BLaER1 (cell line): ENCODE measurements at regions not wholly inside any gene's neighbourhood (a gene's known extent, or its start where the extent isn't known, plus 50 kb on each side); places are given as distances from the start of the nearest gene placed in this dataset.
A peak's percentile ranks its signal among the peaks of the same experiment; 100 is the strongest.
"Not testable (repeated sequence)": the region's sequence is repeated elsewhere in the genome, so short reads cannot be mapped to it uniquely, and the experiment has no call there.

Experiments used
- H3K27ac ChIP-seq: shearing (Covaris generic); formaldehyde crosslinking; 2 replicates; pipeline ENCODE4 v1.8.1; 2022
- H3K27me3 ChIP-seq: shearing (Covaris generic); formaldehyde crosslinking; 2 replicates; pipeline ENCODE4 v1.8.1; 2022
- H3K36me3 ChIP-seq: shearing (Covaris generic); formaldehyde crosslinking; 2 replicates; pipeline ENCODE4 v1.8.1; 2022
- H3K4me1 ChIP-seq: shearing (Covaris generic); formaldehyde crosslinking; 2 replicates; pipeline ENCODE4 v1.8.1; 2022
- H3K4me2 ChIP-seq: shearing (Covaris generic); formaldehyde crosslinking; 2 replicates; pipeline ENCODE4 v1.8.1; 2022
- H3K4me3 ChIP-seq: shearing (Covaris generic); formaldehyde crosslinking; 2 replicates; pipeline ENCODE4 v1.8.1; 2022
- H3K9ac ChIP-seq: shearing (Covaris generic); formaldehyde crosslinking; 2 replicates; pipeline ENCODE4 v1.8.1; 2022
- H3K9me3 ChIP-seq: shearing (Covaris generic); formaldehyde crosslinking; 2 replicates; pipeline ENCODE4 v1.8.1; 2022
- H4K20me1 ChIP-seq: shearing (Covaris generic); formaldehyde crosslinking; 2 replicates; pipeline ENCODE4 v1.8.1; 2022
- Cebpa-rat ChIP-seq: shearing (Covaris generic); IDR thresholded peaks from 2 replicates; pipeline ENCODE4 v1.8.1; 2022

DNA sequence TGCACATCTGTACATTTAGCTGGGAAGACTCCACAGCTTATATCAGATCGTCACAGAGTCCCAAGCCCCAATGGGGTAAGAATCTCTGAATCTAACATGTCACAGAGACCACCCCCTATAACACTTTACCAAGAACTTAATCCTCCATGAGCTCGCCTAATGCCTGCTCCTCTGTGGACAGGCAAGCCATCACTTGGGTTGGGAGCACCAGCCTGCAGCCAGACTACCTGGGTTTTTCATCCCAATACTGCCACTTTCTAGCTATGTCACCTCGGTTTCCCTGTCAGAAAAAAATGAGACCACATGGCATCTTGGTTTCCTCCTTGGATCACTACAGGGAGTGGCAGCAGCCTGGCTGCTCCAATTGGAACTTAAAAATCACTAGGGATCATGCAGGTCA, 277.9 kb upstream of the TLE3 start:
- H3K9ac ChIP-seq, result no peak overlapping the region
- no peak overlapping the region for H3K27ac ChIP-seq
- TF ChIP-seq Cebpa-rat, result no peak
- H3K27me3 ChIP-seq, result peaks cover 5% of the 10 kb centered on the region; the same call in 1 of the 2 replicates
- no peaks in the 10 kb centered on the region for H3K9me3 ChIP-seq
- peaks cover 13% of the 10 kb centered on the region for H3K4me1 ChIP-seq
- H3K4me3 ChIP-seq, result no peak overlapping the region
- no peak overlapping the region for H3K4me2 ChIP-seq
- H4K20me1 ChIP-seq, result no peaks in the 10 kb centered on the region
- H3K36me3 ChIP-seq, result no peaks in the 10 kb centered on the region

DNA sequence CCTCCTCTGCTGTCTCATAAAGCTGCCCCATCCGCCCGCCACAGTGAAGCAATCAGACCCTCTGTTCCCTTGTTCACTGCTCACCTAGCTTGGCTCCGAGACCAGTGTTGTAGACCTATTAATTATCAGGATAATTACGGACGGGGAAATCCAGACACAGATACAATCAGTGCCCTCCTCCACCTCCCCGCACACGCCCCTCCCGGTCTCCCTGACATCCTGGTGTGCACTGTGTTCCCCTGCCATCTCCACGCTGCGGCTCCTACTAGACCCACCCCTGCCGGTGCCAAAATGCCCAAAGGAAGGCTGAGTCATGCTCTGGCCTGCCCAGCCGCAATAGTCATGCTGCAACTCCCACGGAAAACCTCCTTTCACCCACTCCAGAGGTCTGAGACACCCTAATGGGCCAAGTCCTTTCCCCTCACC, 277.3 kb upstream of the TLE3 start:
- peaks cover 5% of the 10 kb centered on the region; the same call in 1 of the 2 replicates for H3K27me3 ChIP-seq

DNA sequence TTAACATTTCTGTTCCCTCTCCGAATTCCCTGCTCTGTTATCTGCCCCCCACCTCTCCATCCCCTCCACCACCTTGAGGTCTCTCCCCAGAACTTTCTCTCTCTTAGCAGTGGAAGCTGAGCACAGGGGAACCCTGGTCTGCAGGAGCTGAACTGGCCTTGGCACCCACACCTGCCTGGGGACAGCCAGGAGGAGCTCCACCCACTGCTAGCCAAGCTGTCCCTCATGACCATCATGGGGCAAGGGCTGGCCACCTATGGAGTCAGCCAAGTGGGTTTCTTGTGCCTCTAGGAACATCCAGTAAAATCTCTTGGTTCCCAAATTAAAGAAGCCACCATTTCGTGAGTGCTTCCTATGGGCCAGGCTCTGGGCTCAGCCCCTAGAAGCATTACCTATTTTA, 276.4 kb upstream of the TLE3 start:
- Histone ChIP-seq H3K27ac (no peak overlapping the region), H3K9me3 (no peaks in the 10 kb centered on the region), H3K27me3 (peaks cover 5% of the 10 kb centered on the region; the same call in 1 of the 2 replicates), H3K9ac (no peak overlapping the region), H3K4me2 (no peak overlapping the region), H4K20me1 (no peaks in the 10 kb centered on the region), H3K36me3 (no peaks in the 10 kb centered on the region), H3K4me3 (no peak overlapping the region), H3K4me1 (peaks cover 13% of the 10 kb centered on the region)
- TF ChIP-seq Cebpa-rat, result no peak

More for the DNA sequence above, 277.3 kb upstream of the TLE3 start:
- H3K36me3 ChIP-seq, result no peaks in the 10 kb centered on the region
- TF ChIP-seq Cebpa-rat, result no peak
- no peaks in the 10 kb centered on the region for H3K9me3 ChIP-seq
- no peak overlapping the region for H3K4me3 ChIP-seq
- no peak overlapping the region for H3K4me2 ChIP-seq
- no peak overlapping the region for H3K27ac ChIP-seq
- H3K9ac ChIP-seq, result no peak overlapping the region
- H3K4me1 ChIP-seq, result peaks cover 13% of the 10 kb centered on the region
- H4K20me1 ChIP-seq, result no peaks in the 10 kb centered on the region

DNA sequence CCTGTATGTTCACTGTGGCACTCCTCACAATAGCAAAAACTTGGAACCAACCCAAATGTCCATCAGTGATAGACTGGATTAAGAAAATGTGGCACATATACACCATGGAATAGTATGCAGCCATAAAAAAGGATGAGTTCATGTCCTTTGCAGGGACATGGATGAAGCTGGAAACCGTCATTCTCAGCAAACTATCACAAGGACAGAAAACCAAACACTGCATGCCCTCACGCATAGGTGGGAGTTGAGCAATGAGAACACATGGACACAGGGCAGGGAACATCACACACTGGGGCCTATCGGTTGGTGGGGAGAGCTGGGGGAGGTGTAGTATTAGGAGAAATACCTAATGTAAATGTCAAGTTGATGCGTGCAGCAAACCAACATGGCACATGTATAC, 275.7 kb upstream of the TLE3 start:
- peaks cover 16% of the 10 kb centered on the region for H3K4me1 ChIP-seq
- H3K4me3 ChIP-seq, H4K20me1 ChIP-seq, H3K36me3 ChIP-seq, H3K27ac ChIP-seq, H3K9me3 ChIP-seq, H3K27me3 ChIP-seq, H3K4me2 ChIP-seq, H3K9ac ChIP-seq: not testable (repeated sequence)

DNA sequence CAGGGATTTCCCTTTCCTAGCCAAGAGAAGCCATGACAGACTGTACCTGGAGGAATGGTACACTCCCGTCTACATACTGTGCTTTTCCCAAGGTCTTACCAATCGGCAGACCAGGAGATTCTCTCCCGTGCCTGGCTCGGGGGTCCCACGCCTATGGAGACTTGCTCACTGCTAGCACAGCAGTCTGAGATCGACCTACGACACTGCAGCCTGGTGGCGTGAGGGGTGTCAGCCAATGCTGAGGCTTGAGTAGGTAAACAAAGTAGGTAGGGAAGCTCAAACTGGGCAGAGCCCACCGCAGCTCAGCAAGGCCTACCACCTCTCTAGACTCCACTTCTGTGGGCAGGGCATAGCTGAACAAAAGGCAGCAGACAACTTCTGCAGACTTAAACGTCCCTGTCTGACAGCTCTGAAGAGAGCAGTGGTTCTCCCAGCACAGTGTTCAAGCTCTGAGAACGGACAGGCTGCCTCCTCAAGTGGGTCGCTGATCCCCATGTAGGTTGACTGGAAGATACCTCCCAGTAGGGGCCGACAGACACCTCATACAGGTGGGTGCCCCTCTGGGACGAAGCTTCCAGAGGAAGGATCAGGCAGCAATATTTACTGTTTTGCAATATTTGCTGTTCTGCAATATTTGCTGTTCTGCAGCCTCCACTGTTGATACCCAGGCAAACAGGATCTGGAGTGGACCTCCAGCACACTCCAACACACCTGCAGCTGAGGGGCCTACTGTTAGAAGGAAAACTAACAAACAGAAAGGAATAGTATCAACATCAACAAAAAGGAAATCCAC, 270.4 kb upstream of the TLE3 start:
- not testable (repeated sequence) for H3K9me3 ChIP-seq

DNA sequence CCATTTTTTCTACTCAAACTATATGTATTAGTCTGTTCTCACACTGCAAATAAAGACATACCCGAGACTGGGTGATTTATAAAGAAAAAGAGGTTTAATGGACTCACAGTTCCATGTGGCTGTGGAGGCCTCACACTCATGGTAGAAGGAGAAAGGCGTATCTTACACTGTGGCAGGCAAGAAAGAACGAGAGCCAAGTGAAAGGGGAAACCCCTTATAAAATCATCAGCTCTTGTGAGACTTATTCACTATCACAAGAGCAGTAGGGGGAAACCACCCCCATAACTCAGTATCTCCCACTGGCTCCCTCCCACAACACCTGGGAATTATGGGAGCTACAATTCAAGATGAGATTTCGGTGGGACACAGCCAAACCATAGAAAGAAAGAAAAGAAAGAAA, 266.3 kb upstream of the TLE3 start:
- H3K4me2 ChIP-seq, H3K9ac ChIP-seq, H3K36me3 ChIP-seq, H3K9me3 ChIP-seq, H3K27ac ChIP-seq, H3K27me3 ChIP-seq, H3K4me3 ChIP-seq, H4K20me1 ChIP-seq: not testable (repeated sequence)
- H3K4me1 ChIP-seq, result peaks cover 25% of the 10 kb centered on the region

More for the DNA sequence above, 270.4 kb upstream of the TLE3 start:
- not testable (repeated sequence) for H3K36me3 ChIP-seq, H3K27me3 ChIP-seq, H3K9ac ChIP-seq, H3K4me3 ChIP-seq, H4K20me1 ChIP-seq, H3K27ac ChIP-seq
- peak overlapping the region; percentile 22; the same call in 1 of the 2 replicates for H3K4me2 ChIP-seq
- H3K4me1 ChIP-seq, result peaks cover 10% of the 10 kb centered on the region

DNA sequence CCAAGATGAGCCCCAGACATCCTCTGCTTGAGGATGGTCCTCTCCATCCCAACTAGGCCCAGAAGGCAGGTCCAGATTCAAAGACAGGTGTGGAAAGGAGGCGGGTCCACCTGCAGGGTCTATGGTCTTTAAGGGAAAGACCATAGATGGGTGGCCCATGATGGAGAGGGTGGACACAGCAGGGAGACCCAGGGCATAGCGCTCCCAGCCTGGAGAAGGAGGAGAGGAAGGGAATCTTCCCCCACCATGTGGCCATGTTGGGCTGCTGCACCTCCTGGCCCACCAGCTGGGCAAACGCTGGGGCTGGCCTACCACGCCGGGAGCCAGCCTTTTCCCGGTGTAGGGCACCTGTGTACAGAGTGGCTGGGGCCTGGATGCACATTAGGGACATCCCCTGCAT, 265.2 kb upstream of the TLE3 start:
- Histone ChIP-seq H4K20me1 (no peaks in the 10 kb centered on the region), H3K9me3 (peaks cover 7% of the 10 kb centered on the region; the same call in 1 of the 2 replicates), H3K4me3 (no peak overlapping the region), H3K9ac (no peak overlapping the region), H3K36me3 (no peaks in the 10 kb centered on the region), H3K27ac (no peak overlapping the region), H3K4me2 (no peak overlapping the region), H3K27me3 (no peaks in the 10 kb centered on the region), H3K4me1 (peaks cover 16% of the 10 kb centered on the region)
- TF ChIP-seq Cebpa-rat, result no peak

DNA sequence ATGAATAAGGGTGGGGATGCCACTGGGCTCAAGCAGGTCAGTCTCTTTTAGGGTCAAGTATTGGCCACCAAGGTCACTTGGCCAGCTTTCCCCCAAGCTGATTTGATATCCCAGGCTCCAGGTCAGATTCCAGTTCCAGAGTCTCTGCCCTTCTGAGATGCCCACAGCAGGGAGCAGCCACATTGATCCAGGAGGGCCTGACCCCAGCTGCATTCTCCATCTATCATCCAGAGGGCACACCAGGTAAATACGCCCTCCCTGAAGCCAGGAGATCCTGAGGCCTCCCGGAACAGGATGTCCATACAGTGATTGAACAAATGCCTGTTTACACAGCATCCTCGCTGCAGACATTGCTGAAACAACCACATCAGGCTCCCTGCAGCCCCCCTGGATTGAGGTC, 264.6 kb upstream of the TLE3 start:
- H3K27ac ChIP-seq, result no peak overlapping the region
- H3K27me3 ChIP-seq, result no peaks in the 10 kb centered on the region
- peaks cover 7% of the 10 kb centered on the region; the same call in 1 of the 2 replicates for H3K9me3 ChIP-seq

DNA sequence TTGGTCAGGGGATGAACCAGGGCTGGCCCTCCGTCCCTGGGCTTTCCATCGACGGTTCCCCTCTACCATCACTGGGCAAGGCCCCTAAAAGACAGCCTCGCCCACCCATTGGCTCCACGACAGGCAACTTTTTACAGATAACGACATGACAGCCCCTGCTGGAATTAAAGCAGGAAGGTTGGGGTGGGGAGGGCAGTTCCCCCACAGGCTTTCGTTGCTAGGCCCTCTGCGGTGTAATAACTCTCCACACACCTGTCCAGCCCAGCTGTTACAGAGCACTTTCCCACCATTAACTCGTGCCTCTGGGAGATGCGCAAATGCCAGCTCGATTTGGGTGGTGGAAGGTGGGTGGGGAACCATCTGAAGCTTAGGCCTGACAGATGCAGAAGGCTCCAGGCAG, 264.2 kb upstream of the TLE3 start:
- Histone ChIP-seq H3K27ac (no peak overlapping the region), H3K9ac (no peak overlapping the region), H4K20me1 (no peaks in the 10 kb centered on the region), H3K4me3 (no peak overlapping the region), H3K36me3 (no peaks in the 10 kb centered on the region), H3K4me2 (no peak overlapping the region), H3K9me3 (peaks cover 7% of the 10 kb centered on the region; the same call in 1 of the 2 replicates), H3K27me3 (no peaks in the 10 kb centered on the region), H3K4me1 (peaks cover 15% of the 10 kb centered on the region)
- no peak for TF ChIP-seq Cebpa-rat

More for the DNA sequence above, 264.6 kb upstream of the TLE3 start:
- no peaks in the 10 kb centered on the region for H3K36me3 ChIP-seq
- H3K4me3 ChIP-seq, result no peak overlapping the region
- no peaks in the 10 kb centered on the region for H4K20me1 ChIP-seq
- H3K4me2 ChIP-seq, result no peak overlapping the region
- H3K9ac ChIP-seq, result no peak overlapping the region
- no peak for TF ChIP-seq Cebpa-rat
- peaks cover 15% of the 10 kb centered on the region for H3K4me1 ChIP-seq

DNA sequence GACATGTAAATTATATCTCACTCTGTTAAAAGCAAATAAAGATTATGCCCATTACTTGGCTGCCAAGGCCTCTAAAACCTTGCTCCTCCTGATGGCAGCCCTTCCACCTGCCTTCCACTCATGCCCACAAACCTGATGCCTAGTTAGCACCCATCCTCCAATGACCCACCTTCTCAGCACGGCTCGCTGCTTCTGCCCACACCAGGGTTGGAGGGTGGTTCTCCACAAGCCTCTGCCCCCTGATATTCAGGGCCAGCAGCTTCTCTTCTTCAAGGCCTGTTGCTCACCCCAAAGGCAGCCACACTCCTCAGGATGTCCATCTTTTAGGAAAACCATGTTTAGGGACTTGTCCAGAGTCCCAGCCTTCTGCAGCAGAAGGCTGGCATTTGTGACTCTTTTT, 263.4 kb upstream of the TLE3 start:
- peaks cover 7% of the 10 kb centered on the region; the same call in 1 of the 2 replicates for H3K9me3 ChIP-seq
- no peaks in the 10 kb centered on the region for H3K27me3 ChIP-seq
- no peak overlapping the region for H3K27ac ChIP-seq
- TF ChIP-seq Cebpa-rat, result no peak
- H4K20me1 ChIP-seq, result no peaks in the 10 kb centered on the region
- no peak overlapping the region for H3K9ac ChIP-seq
- H3K36me3 ChIP-seq, result no peaks in the 10 kb centered on the region
- no peak overlapping the region for H3K4me3 ChIP-seq
- peaks cover 15% of the 10 kb centered on the region for H3K4me1 ChIP-seq
- 0 out of 2 replicates have a peak overlapping the region, but pooled peaks have one; percentile 60 for H3K4me2 ChIP-seq
